Upper lobe of left lung (tissue), 4 donors: ENCODE measurements at regions not wholly inside any gene's neighbourhood (a gene's known extent, or its start where the extent isn't known, plus 50 kb on each side); places are given as distances from the start of the nearest gene placed in this dataset.

Experiments used
- EP300 ChIP-seq, 4 donors: sonication (generic); formaldehyde crosslinking; IDR thresholded peaks; one replicate each; pipeline ENCODE4 v1.5.1; 2017; ENCODE audit warnings: antibody characterized with exemption in 4 of 4, control low read depth in 2 of 4
- POLR2A ChIP-seq, 4 donors: fragments of 450-650 bp; IDR thresholded peaks; one replicate each; pipeline ENCODE4 v1.5.1; 2016 to 2017; ENCODE audit warnings: antibody characterized with exemption in 4 of 4, mild to moderate bottlenecking in 2 of 4
- POLR2AphosphoS5 ChIP-seq, 2 donors: sonication (generic); formaldehyde crosslinking; IDR thresholded peaks; one replicate each; pipeline ENCODE4 v1.5.1; 2017; ENCODE audit warnings: antibody characterized with exemption in 2 of 2
- TF ChIP-seq, protein P1 (sequence below), 6 experiments: fragments of 450-650 bp in 4 of 6; fragments of 200-600 bp in 2 of 6; sonication (generic) in 2 of 6; IDR thresholded peaks; one replicate each; pipeline ENCODE4 v1.5.1; 2016 to 2019; ENCODE audit warnings: antibody characterized with exemption in 6 of 6

- TF ChIP-seq, protein P1, sequence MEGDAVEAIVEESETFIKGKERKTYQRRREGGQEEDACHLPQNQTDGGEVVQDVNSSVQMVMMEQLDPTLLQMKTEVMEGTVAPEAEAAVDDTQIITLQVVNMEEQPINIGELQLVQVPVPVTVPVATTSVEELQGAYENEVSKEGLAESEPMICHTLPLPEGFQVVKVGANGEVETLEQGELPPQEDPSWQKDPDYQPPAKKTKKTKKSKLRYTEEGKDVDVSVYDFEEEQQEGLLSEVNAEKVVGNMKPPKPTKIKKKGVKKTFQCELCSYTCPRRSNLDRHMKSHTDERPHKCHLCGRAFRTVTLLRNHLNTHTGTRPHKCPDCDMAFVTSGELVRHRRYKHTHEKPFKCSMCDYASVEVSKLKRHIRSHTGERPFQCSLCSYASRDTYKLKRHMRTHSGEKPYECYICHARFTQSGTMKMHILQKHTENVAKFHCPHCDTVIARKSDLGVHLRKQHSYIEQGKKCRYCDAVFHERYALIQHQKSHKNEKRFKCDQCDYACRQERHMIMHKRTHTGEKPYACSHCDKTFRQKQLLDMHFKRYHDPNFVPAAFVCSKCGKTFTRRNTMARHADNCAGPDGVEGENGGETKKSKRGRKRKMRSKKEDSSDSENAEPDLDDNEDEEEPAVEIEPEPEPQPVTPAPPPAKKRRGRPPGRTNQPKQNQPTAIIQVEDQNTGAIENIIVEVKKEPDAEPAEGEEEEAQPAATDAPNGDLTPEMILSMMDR (IDR thresholded peaks at IDR 0.05): no peak
- TF ChIP-seq POLR2A (IDR thresholded peaks at IDR 0.05): no peak
- TF ChIP-seq POLR2AphosphoS5 (IDR thresholded peaks at IDR 0.05): no peak
- TF ChIP-seq EP300 (IDR thresholded peaks at IDR 0.05): no peak
These were observed 414.8 kb upstream of the FIGN start for GRCh38 chr2:164150604-164151003.
